Pulmonary artery endothelial cell (primary cell): ENCODE measurements at regions not wholly inside any gene's neighbourhood (a gene's known extent, or its start where the extent isn't known, plus 50 kb on each side); places are given as distances from the start of the nearest gene placed in this dataset.

Experiments used
- DNase-seq: peaks from one replicate; pipeline ENCODE4 v3.0.0-alpha.2; 2011; ENCODE audit warnings: low read depth, low spot score

GRCh38 chr2:66948234-66948633 is 448.9 kb upstream of the ETAA1 start:
- no peak for DNase-seq

GRCh38 chr2:66957198-66957597 is 439.9 kb upstream of the ETAA1 start:
- no peak for DNase-seq

GRCh38 chr2:66957677-66958076 is 439.5 kb upstream of the ETAA1 start:
- no peak for DNase-seq

GRCh38 chr2:66960161-66960560 is 437.0 kb upstream of the ETAA1 start:
- no peak for DNase-seq

- DNase-seq, result no peak
Observed at GRCh38 chr2:66962716-66963115, 434.4 kb upstream of the ETAA1 start.

GRCh38 chr2:66966631-66967030 is 430.5 kb upstream of the ETAA1 start:
- DNase-seq, result no peak

GRCh38 chr2:66968946-66969345 is 428.2 kb upstream of the ETAA1 start:
- no peak for DNase-seq

GRCh38 chr2:66981074-66981473 is 416.1 kb upstream of the ETAA1 start:
- DNase-seq, result no peak

- no peak for DNase-seq
Observed at GRCh38 chr2:66982766-66983165, 414.4 kb upstream of the ETAA1 start.

- no peak for DNase-seq
Observed at GRCh38 chr2:66984864-66985263, 412.3 kb upstream of the ETAA1 start.

- no peak for DNase-seq
Observed at GRCh38 chr2:66985906-66986305, 411.2 kb upstream of the ETAA1 start.

GRCh38 chr2:66987733-66988132 is 409.4 kb upstream of the ETAA1 start:
- DNase-seq, result no peak

- no peak for DNase-seq
Observed at GRCh38 chr2:66994654-66995053, 402.5 kb upstream of the ETAA1 start.

- DNase-seq, result no peak
Observed at GRCh38 chr2:66995636-66996035, 401.5 kb upstream of the ETAA1 start.

- no peak for DNase-seq
Observed at GRCh38 chr2:67002618-67003371, 394.3 kb upstream of the ETAA1 start.

GRCh38 chr2:67006373-67006960 is 390.7 kb upstream of the ETAA1 start:
- no peak for DNase-seq

GRCh38 chr2:67008155-67008554 is 389.0 kb upstream of the ETAA1 start:
- no peak for DNase-seq

- no peak for DNase-seq
Observed at GRCh38 chr2:67012165-67012564, 385.0 kb upstream of the ETAA1 start.

GRCh38 chr2:67013821-67014220 is 383.3 kb upstream of the ETAA1 start:
- DNase-seq, result no peak

- no peak for DNase-seq
Observed at GRCh38 chr2:67015681-67016080, 381.5 kb upstream of the ETAA1 start.

GRCh38 chr2:67018301-67018700 is 378.8 kb upstream of the ETAA1 start:
- DNase-seq, result no peak

- DNase-seq, result no peak
Observed at GRCh38 chr2:67032076-67032475, 365.1 kb upstream of the ETAA1 start.

GRCh38 chr2:67036444-67036843 is 360.7 kb upstream of the ETAA1 start:
- DNase-seq, result no peak
